SK-N-MC (cell line): ENCODE measurements at regions not wholly inside any gene's neighbourhood (a gene's known extent, or its start where the extent isn't known, plus 50 kb on each side); places are given as distances from the start of the nearest gene placed in this dataset.

Source experiments
- DNase-seq: peaks from one replicate; pipeline ENCODE4 v3.0.0-alpha.2; 2011; ENCODE audit warnings: low read depth, low spot score
- H3K27ac ChIP-seq: fragments of 200-600 bp; sonication (generic); 2 replicates; pipeline ENCODE4 v1.5.1; 2016; ENCODE audit warnings: mixed run types
- H3K36me3 ChIP-seq: fragments of 200-600 bp; sonication (generic); 2 replicates; pipeline ENCODE4 v1.6.1; 2017; ENCODE audit warnings: antibody characterized with exemption, low read length, mixed read lengths; ENCODE audit not compliant: insufficient read depth
- H3K4me3 ChIP-seq: fragments of 200-600 bp; sonication (generic); 2 replicates; pipeline ENCODE4 v1.5.1; 2016
- H3K9ac ChIP-seq: fragments of 200-600 bp; sonication (generic); 2 replicates; pipeline ENCODE4 v1.8.0; 2017; ENCODE audit warnings: mixed run types, mixed read lengths; ENCODE audit not compliant: insufficient read length
- H3K9me3 ChIP-seq: fragments of 200-600 bp; sonication (generic); 2 replicates; pipeline ENCODE4 v1.6.1; 2017; ENCODE audit warnings: low read depth, mild to moderate bottlenecking, antibody characterized with exemption, low read length, moderate library complexity, mixed read lengths
- EZH2 ChIP-seq: fragments of 200-600 bp; sonication (generic); IDR thresholded peaks from one replicate; pipeline ENCODE4 v1.6.1; 2017; ENCODE audit warnings: antibody characterized with exemption
- FOXP2 ChIP-seq: optimal IDR thresholded peaks from 2 replicates; pipeline ENCODE3; 2011; ENCODE audit warnings: mild to moderate bottlenecking, moderate library complexity; ENCODE audit not compliant: insufficient read depth; ENCODE audit errors: extremely low read length, control extremely low read depth
- POLR2AphosphoS5 ChIP-seq: IDR thresholded peaks from 2 replicates; pipeline ENCODE4 v1.6.1; 2012; ENCODE audit warnings: mild to moderate bottlenecking, low read depth, low read length, borderline replicate concordance

DNA sequence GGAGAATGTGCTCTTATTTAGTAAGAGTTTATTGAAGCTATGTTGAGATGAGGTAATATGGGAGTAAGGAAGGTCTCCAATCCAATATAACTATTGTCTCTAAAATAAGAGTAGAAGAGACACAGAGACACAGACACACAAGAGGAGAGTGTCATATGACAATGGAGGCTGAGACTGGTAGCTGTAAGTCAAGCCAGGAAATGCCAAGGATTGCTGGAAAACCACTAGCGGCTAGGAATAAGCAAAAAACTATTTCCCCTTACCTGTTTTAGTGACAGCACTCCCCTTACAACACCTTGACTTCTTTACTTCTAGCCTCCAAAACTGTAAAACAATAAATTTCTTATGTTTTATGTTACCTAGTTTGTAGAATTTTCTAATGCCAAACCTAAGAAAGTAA lies 1652.8 kb downstream of the LRRC4C start:
- no peak for TF ChIP-seq POLR2AphosphoS5
- no peak for TF ChIP-seq FOXP2
- TF ChIP-seq EZH2, result no peak
- H3K9me3 ChIP-seq, result no peaks in the 10 kb centered on the region
- H3K9ac ChIP-seq, result no peak overlapping the region
- H3K36me3 ChIP-seq, result no peaks in the 10 kb centered on the region
- H3K4me3 ChIP-seq, result no peak overlapping the region
- no peak for DNase-seq
- no peak overlapping the region for H3K27ac ChIP-seq

DNA sequence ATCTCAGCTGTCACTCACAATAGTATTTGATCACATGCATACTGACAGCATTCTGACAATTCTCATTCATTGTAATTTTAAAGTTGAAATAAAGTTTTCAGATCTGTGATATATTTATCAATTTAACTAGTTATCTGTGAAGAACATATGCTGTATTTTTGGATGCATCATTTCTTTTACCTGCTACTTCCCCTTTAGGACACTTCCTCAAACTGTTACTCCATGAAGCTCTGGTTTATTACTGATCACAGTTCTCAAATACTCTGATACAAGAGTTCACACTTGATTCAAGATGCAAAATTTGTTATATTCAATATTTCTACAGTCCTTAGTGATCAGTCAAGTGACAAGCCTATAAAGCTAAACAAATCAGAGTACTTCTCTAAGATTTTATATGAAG lies 1655.2 kb downstream of the LRRC4C start:
- no peak overlapping the region for H3K9ac ChIP-seq

DNA sequence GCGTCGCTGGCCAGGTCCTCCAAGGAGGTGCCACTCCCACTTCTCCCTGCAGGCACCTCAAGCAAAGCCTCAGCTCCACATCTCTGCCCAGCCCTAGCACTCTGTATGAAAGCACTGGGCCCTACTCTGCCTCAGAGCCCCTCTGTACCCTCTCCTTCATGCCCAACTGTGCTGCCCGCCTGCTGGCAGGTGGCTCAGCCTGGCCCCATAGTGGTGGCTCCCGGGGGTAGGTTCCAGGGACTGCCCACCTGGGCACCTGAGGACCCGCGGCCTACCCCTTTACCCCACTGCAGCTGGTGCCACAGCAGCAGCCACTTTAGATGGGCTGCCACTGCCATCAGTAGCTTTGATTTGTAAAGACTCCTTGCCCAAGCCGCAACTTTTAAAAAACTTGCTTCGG lies 1672.8 kb downstream of the LRRC4C start:
- DNase-seq, result no peak
- Histone ChIP-seq H3K27ac (no peak overlapping the region), H3K4me3 (no peak overlapping the region), H3K9me3 (no peaks in the 10 kb centered on the region), H3K36me3 (no peaks in the 10 kb centered on the region), H3K9ac (no peak overlapping the region)
- TF ChIP-seq FOXP2 (no peak), EZH2 (no peak), POLR2AphosphoS5 (no peak)

More for the DNA sequence above, 1655.2 kb downstream of the LRRC4C start:
- Histone ChIP-seq H3K36me3 (no peaks in the 10 kb centered on the region), H3K9me3 (no peaks in the 10 kb centered on the region), H3K4me3 (no peak overlapping the region), H3K27ac (no peak overlapping the region)
- no peak for DNase-seq
- no peak for TF ChIP-seq POLR2AphosphoS5
- no peak for TF ChIP-seq EZH2
- TF ChIP-seq FOXP2, result no peak

GRCh38 chr11:39786281-39786680 lies 1673.2 kb downstream of the LRRC4C start:
- TF ChIP-seq FOXP2 (no peak), POLR2AphosphoS5 (no peak), EZH2 (no peak)

GRCh38 chr11:39784873-39785272 lies 1674.6 kb downstream of the LRRC4C start:
- DNase-seq, result no peak
- no peak overlapping the region for H3K27ac ChIP-seq
- no peaks in the 10 kb centered on the region for H3K9me3 ChIP-seq
- H3K36me3 ChIP-seq, result no peaks in the 10 kb centered on the region
- no peak overlapping the region for H3K4me3 ChIP-seq
- TF ChIP-seq FOXP2, result no peak
- TF ChIP-seq POLR2AphosphoS5, result no peak
- TF ChIP-seq EZH2, result no peak
- H3K9ac ChIP-seq, result no peak overlapping the region

More at GRCh38 chr11:39786281-39786680, 1673.2 kb downstream of the LRRC4C start:
- no peak for DNase-seq
- Histone ChIP-seq H3K9me3 (no peaks in the 10 kb centered on the region), H3K9ac (no peak overlapping the region), H3K36me3 (no peaks in the 10 kb centered on the region), H3K27ac (no peak overlapping the region), H3K4me3 (no peak overlapping the region)

DNA sequence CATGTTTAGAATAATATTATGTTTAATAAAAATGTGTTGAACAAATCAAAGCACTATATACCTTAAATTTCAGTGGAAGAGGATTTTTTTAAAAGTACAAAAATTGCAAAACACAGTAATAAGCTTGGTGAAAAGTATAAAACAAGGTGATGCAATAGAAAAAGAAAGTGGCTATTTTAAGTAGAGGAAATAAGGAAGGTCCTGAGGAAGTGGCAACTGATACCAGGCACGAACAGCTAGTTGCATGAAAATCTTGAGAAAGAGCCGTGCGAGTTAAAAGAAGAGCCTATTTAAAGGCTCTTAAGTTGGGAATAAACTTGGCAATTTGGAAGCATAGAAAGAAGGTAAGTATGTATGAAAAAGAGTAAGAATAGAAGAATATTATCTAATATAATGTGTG lies 1679.3 kb downstream of the LRRC4C start:
- no peak for DNase-seq

DNA sequence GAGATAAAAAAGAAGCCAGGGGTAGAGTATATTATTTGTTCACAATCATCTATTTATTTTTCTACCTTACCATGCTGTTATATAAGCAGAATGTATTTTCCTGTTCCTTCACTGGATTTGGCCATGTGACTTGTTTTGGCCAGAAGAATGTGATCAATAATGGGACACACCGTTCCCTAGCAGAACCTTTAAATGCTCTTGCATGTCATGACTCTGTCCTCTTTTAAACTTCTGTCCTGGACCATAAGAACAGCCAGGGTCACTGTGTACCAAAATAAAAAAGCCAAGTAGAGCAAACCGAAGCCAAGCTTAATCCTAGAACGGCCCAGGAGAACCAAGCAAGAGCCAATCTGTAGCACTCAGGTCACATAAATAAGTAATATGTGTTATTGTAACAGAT lies 1682.4 kb downstream of the LRRC4C start:
- Histone ChIP-seq H3K27ac (no peak overlapping the region), H3K4me3 (no peak overlapping the region), H3K36me3 (no peaks in the 10 kb centered on the region), H3K9ac (no peak overlapping the region), H3K9me3 (no peaks in the 10 kb centered on the region)
- no peak for DNase-seq
- TF ChIP-seq EZH2 (no peak), POLR2AphosphoS5 (no peak), FOXP2 (no peak)

More for the DNA sequence above, 1679.3 kb downstream of the LRRC4C start:
- Histone ChIP-seq H3K27ac (no peak overlapping the region), H3K9ac (no peak overlapping the region), H3K36me3 (no peaks in the 10 kb centered on the region), H3K4me3 (no peak overlapping the region), H3K9me3 (no peaks in the 10 kb centered on the region)
- TF ChIP-seq FOXP2, result no peak
- no peak for TF ChIP-seq POLR2AphosphoS5
- TF ChIP-seq EZH2, result no peak

DNA sequence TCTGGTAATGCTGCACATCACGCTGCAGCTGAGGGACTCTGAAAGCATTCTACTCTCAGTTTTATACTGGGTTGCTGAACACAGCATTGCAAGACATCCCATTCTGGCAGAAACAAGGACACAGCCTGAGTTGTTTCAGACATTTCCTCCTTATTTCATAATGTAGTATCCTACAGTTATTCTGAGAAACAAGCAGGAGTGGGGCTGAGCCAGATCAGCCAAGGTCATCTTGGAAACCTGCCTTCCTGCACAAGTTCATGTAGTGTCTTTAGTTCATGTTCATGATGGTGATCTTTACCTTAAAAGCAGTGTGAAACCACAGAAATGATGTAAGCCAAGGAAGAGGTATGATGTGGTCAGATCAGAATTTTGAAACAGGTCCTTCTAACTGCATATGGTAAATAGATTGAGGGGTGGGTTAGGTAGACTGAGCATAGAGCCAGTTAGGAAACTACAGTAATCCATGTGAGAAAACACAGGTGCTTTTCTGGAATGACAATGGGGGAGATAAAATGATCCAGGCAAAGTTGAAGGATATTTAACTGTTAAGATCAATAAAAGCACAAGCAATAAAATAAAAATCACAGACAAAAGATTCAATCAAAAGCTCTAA lies 1686.8 kb downstream of the LRRC4C start:
- TF ChIP-seq EZH2 (no peak), POLR2AphosphoS5 (no peak), FOXP2 (no peak)
- DNase-seq, result no peak
- no peak overlapping the region for H3K27ac ChIP-seq
- H3K4me3 ChIP-seq, result no peak overlapping the region
- H3K9me3 ChIP-seq, result no peaks in the 10 kb centered on the region
- no peaks in the 10 kb centered on the region for H3K36me3 ChIP-seq
- H3K9ac ChIP-seq, result no peak overlapping the region

DNA sequence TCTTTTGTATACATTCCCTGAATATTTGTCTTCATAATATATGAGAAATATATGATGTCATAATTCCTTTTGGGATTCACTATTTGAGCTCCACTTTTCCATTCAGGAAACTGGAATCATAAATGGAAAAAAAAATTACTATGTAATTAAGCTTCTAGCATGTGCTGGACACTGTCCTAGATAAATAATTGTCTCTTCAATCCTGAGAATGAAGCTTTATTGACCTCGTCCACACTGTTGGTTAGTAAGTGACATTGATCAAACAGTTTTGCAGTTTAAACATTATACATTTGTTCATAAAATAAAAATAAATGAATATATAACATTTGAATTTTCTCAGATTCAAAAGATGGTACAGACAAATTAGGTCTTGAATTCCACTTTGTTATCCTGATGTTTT lies 1691.2 kb downstream of the LRRC4C start:
- H3K4me3 ChIP-seq, result no peak overlapping the region
- H3K36me3 ChIP-seq, result no peaks in the 10 kb centered on the region
- no peak for DNase-seq
- TF ChIP-seq FOXP2 (no peak), POLR2AphosphoS5 (no peak), EZH2 (no peak)
- no peak overlapping the region for H3K27ac ChIP-seq
- H3K9me3 ChIP-seq, result no peaks in the 10 kb centered on the region
- H3K9ac ChIP-seq, result no peak overlapping the region
